GM21717 (cell line): ENCODE measurements at regions not wholly inside any gene's neighbourhood (a gene's known extent, or its start where the extent isn't known, plus 50 kb on each side); places are given as distances from the start of the nearest gene placed in this dataset.

ENCODE experiments used
- ATAC-seq: cut with Tn5 transposase; IDR thresholded peaks from one replicate; pipeline ENCODE4 v1.9.1; 2021; ENCODE audit warnings: mild to moderate bottlenecking, moderate library complexity; ENCODE audit not compliant: unreplicated experiment

- ATAC-seq, result no peak
Measured at GRCh38 chr6:108734271-108734922, 113.8 kb upstream of the ARMC2 start.

GRCh38 chr6:108735310-108736001 is 112.8 kb upstream of the ARMC2 start:
- ATAC-seq, result no peak

- ATAC-seq, result no peak
Measured at GRCh38 chr6:108736002-108736361, 112.2 kb upstream of the ARMC2 start.

GRCh38 chr6:108736832-108737231 is 111.4 kb upstream of the ARMC2 start:
- ATAC-seq, result no peak

- no peak for ATAC-seq
Measured at GRCh38 chr6:108737594-108738546, 110.4 kb upstream of the ARMC2 start.

GRCh38 chr6:108738684-108739416 is 109.4 kb upstream of the ARMC2 start:
- ATAC-seq, result no peak

- ATAC-seq, result no peak
Measured at GRCh38 chr6:108739496-108740330, 108.5 kb upstream of the ARMC2 start.

GRCh38 chr6:108741331-108741989 is 106.8 kb upstream of the ARMC2 start:
- ATAC-seq, result no peak

GRCh38 chr6:108742041-108742440 is 106.2 kb upstream of the ARMC2 start:
- no peak for ATAC-seq

GRCh38 chr6:108744244-108744972 is 103.8 kb upstream of the ARMC2 start:
- ATAC-seq, result no peak

- ATAC-seq, result no peak
Measured at GRCh38 chr6:108744996-108745395, 103.2 kb upstream of the ARMC2 start.

GRCh38 chr6:108745664-108746336 is 102.4 kb upstream of the ARMC2 start:
- no peak for ATAC-seq

GRCh38 chr6:108746366-108746765 is 101.9 kb upstream of the ARMC2 start:
- ATAC-seq, result no peak

GRCh38 chr6:108746836-108747575 is 101.2 kb upstream of the ARMC2 start:
- ATAC-seq, result no peak

GRCh38 chr6:108748055-108748454 is 100.2 kb upstream of the ARMC2 start:
- no peak for ATAC-seq

GRCh38 chr6:108748959-108749358 is 99.3 kb upstream of the ARMC2 start:
- ATAC-seq, result no peak

GRCh38 chr6:108750801-108751200 is 97.4 kb upstream of the ARMC2 start:
- ATAC-seq, result no peak

GRCh38 chr6:108751282-108751681 is 96.9 kb upstream of the ARMC2 start:
- no peak for ATAC-seq
